ENCODE measurements at regions not wholly inside any gene's neighbourhood (a gene's known extent, or its start where the extent isn't known, plus 50 kb on each side); places are given as distances from the start of the nearest gene placed in this dataset.
"Not testable (repeated sequence)": the region's sequence is repeated elsewhere in the genome, so short reads cannot be mapped to it uniquely, and the experiment has no call there.

DNA sequence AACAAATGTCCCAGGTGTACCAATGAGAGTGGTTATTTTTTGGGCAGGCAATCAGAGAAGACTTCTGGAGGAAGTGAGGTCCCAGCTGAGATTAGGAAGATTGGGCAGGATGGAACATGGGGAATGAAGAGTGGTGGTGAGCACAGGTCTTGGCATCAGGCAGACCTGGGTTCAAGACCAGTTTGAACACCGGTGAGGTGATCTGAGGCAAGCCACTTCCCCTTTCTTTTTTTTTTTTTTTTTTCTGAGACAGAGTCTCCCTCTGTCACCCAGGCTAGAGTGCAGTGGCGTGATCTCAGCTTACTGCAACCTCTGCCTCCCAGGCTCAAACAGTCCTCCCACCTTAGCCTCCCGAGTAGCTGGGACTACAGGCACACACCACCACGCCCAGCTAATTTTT lies 134.4 kb downstream of the PHETA1 start:
- not testable (repeated sequence) for TF ChIP-seq CTCF (IDR thresholded peaks at IDR 0.05; ENCODE audit: low read depth, low read length); EZH2phosphoT487 (IDR thresholded peaks at IDR 0.05; ENCODE audit: low read depth)

Data from OCI-LY3 (cell line).